ENCODE measurements at regions not wholly inside any gene's neighbourhood (a gene's known extent, or its start where the extent isn't known, plus 50 kb on each side); places are given as distances from the start of the nearest gene placed in this dataset.
A peak's percentile ranks its signal among the peaks of the same experiment; 100 is the strongest.
"Not testable (repeated sequence)": the region's sequence is repeated elsewhere in the genome, so short reads cannot be mapped to it uniquely, and the experiment has no call there.

- Histone ChIP-seq H4K8ac (replicated peaks; ENCODE audit: insufficient read length, low read depth, low read length) (no peak overlapping the region), H2AK5ac (ENCODE audit: insufficient read length, low read length) (no peak overlapping the region), H2BK15ac (ENCODE audit: low read depth, low read length) (no peak overlapping the region), H2BK12ac (ENCODE audit: insufficient read length, low read depth, low read length) (no peak overlapping the region), H2BK20ac (ENCODE audit: low read depth, low read length, poor library complexity, severe bottlenecking) (no peak overlapping the region), H3K23me2 (ENCODE audit: insufficient read length, low read depth, low read length, poor library complexity, severe bottlenecking) (no peaks in the 10 kb centered on the region), H3K9ac (ENCODE audit: extremely low read depth, insufficient read length, low read length) (no peak overlapping the region), H3T11ph (ENCODE audit: low read length) (no peak overlapping the region), H3K79me2 (ENCODE audit: insufficient read depth, low read length) (no peaks in the 10 kb centered on the region), H3K9me3 (ENCODE audit: control insufficient read depth, low read depth, low read length) (no peaks in the 10 kb centered on the region), H3K14ac (ENCODE audit: insufficient read depth, low read length) (no peak overlapping the region), H4K20me1 (ENCODE audit: control insufficient read depth, insufficient read depth, insufficient read length) (no peaks in the 10 kb centered on the region), H3K56ac (ENCODE audit: insufficient read length, low read depth, low read length) (no peak overlapping the region), H3K27ac (ENCODE audit: insufficient read length, low read depth, low read length) (no peak overlapping the region), H3K4ac (ENCODE audit: low read depth, low read length) (no peak overlapping the region), H2BK5ac (ENCODE audit: insufficient read length, low read length) (no peak overlapping the region), H3K4me2 (ENCODE audit: insufficient read depth, insufficient read length, low read length) (no peak overlapping the region), H4K91ac (ENCODE audit: insufficient read length, low read depth, low read length) (no peak overlapping the region), H2BK120ac (ENCODE audit: low read depth, low read length, poor library complexity, severe bottlenecking) (no peak overlapping the region), H2AFZ (ENCODE audit: low read length) (no peak overlapping the region), H4K5ac (ENCODE audit: insufficient read length, low read depth, low read length) (no peak overlapping the region), H3K23ac (ENCODE audit: insufficient read length, low read depth, low read length) (no peak overlapping the region), H3K27me3 (ENCODE audit: insufficient read depth, low read length) (no peaks in the 10 kb centered on the region), H3K4me1 (ENCODE audit: insufficient read depth, low read length) (no peaks in the 10 kb centered on the region), H3K79me1 (ENCODE audit: insufficient read depth, low read depth, low read length, poor library complexity, severe bottlenecking) (no peaks in the 10 kb centered on the region), H3K18ac (ENCODE audit: insufficient read length, low read depth, low read length) (no peak overlapping the region)
- H3K4me1 Mint-ChIP-seq: peaks cover 4 to 12% of the 10 kb centered on the region in 2 experiments; a peak in 3 of 4 replicates
- H3K27me3 Mint-ChIP-seq (ENCODE audit: low read depth): no peaks in the 10 kb centered on the region
- DNase-seq: no peak
- H3K27ac Mint-ChIP-seq: peak overlapping the region in 1 of 3 experiments; percentile 17; a peak in 1 of 7 replicates
- TF ChIP-seq CTCF (conservative IDR thresholded peaks at IDR 0.05): no peak
- no peaks in the 10 kb centered on the region; a peak in 1 of 7 replicates for H3K36me3 Mint-ChIP-seq (ENCODE audit: insufficient read depth in 1 of 3, low read depth in 3 of 3)
- H3K9me3 Mint-ChIP-seq: no peaks in the 10 kb centered on the region
- WGBS (ENCODE audit: extremely low coverage, insufficient read length, low lambda C conversion rate): no CpG with 5 or more reads among the region's 4 CpGs
- H3K4me3 Mint-ChIP-seq: no peak overlapping the region
Observed at GRCh38 chr10:123252779-123253178, 98.6 kb downstream of the BUB3 start.

GRCh38 chr10:123254343-123254742 is 100.1 kb downstream of the BUB3 start:
- H3K27ac Mint-ChIP-seq; H3K23ac ChIP-seq (ENCODE audit: insufficient read length, low read depth, low read length): not testable (repeated sequence)
- WGBS (ENCODE audit: extremely low coverage, insufficient read length, low lambda C conversion rate): no CpG with 5 or more reads among the region's 5 CpGs

More at GRCh38 chr10:123254343-123254742, 100.1 kb downstream of the BUB3 start:
- not testable (repeated sequence) for H2AFZ ChIP-seq (ENCODE audit: low read length); H4K91ac ChIP-seq (ENCODE audit: insufficient read length, low read depth, low read length); H3K9ac ChIP-seq (ENCODE audit: extremely low read depth, insufficient read length, low read length); H2BK20ac ChIP-seq (ENCODE audit: low read depth, low read length, poor library complexity, severe bottlenecking); H3K23me2 ChIP-seq (ENCODE audit: insufficient read length, low read depth, low read length, poor library complexity, severe bottlenecking); DNase-seq; H3K27me3 Mint-ChIP-seq (ENCODE audit: low read depth); H3K9me3 Mint-ChIP-seq; H2BK120ac ChIP-seq (ENCODE audit: low read depth, low read length, poor library complexity, severe bottlenecking); H3K4me2 ChIP-seq (ENCODE audit: insufficient read depth, insufficient read length, low read length); H3K56ac ChIP-seq (ENCODE audit: insufficient read length, low read depth, low read length); H4K8ac ChIP-seq (replicated peaks; ENCODE audit: insufficient read length, low read depth, low read length); H3K79me2 ChIP-seq (ENCODE audit: insufficient read depth, low read length); H3T11ph ChIP-seq (ENCODE audit: low read length); H3K27me3 ChIP-seq (ENCODE audit: insufficient read depth, low read length); H4K20me1 ChIP-seq (ENCODE audit: control insufficient read depth, insufficient read depth, insufficient read length); H2BK15ac ChIP-seq (ENCODE audit: low read depth, low read length); H3K79me1 ChIP-seq (ENCODE audit: insufficient read depth, low read depth, low read length, poor library complexity, severe bottlenecking); H2AK5ac ChIP-seq (ENCODE audit: insufficient read length, low read length); H3K27ac ChIP-seq (ENCODE audit: insufficient read length, low read depth, low read length); H3K18ac ChIP-seq (ENCODE audit: insufficient read length, low read depth, low read length); H3K14ac ChIP-seq (ENCODE audit: insufficient read depth, low read length); H3K4me3 Mint-ChIP-seq; H2BK12ac ChIP-seq (ENCODE audit: insufficient read length, low read depth, low read length); H3K9me3 ChIP-seq (ENCODE audit: control insufficient read depth, low read depth, low read length); H3K4ac ChIP-seq (ENCODE audit: low read depth, low read length); H3K36me3 Mint-ChIP-seq (ENCODE audit: insufficient read depth in 1 of 3, low read depth in 3 of 3); H3K4me1 ChIP-seq (ENCODE audit: insufficient read depth, low read length); H4K5ac ChIP-seq (ENCODE audit: insufficient read length, low read depth, low read length); H2BK5ac ChIP-seq (ENCODE audit: insufficient read length, low read length)
- H3K4me1 Mint-ChIP-seq: peaks cover 4 to 12% of the 10 kb centered on the region in 2 experiments; a peak in 3 of 4 replicates

Data from H9 (cell line).